Superior temporal gyrus (tissue), 1 donor: ENCODE measurements at regions not wholly inside any gene's neighbourhood (a gene's known extent, or its start where the extent isn't known, plus 50 kb on each side); places are given as distances from the start of the nearest gene placed in this dataset.
"Not testable (repeated sequence)": the region's sequence is repeated elsewhere in the genome, so short reads cannot be mapped to it uniquely, and the experiment has no call there.

Experiments
- DNase-seq: peaks from one replicate; pipeline ENCODE4 v3.0.0-alpha.2; 2016; ENCODE audit errors: extremely low spot score

DNA sequence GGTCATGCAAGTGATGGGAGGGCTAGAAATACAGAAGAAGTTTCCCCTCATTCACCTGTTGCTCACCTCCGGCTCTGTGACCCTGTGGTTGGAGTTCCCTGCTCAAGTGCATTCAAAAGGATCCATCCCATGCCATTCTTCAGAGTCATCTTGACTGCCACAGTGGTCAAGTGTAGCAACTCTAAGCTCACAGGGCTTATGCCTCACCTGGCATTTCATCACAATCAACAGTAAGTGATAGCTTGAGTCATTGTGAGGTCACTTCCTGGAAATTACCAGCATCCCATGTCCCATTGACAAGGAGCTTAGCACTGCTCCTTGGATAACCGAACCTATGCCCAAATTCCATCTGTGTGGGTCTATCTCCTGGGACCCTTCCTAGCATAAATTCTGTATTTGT is 55.6 kb downstream of the OR4C45 start:
- DNase-seq = no peak

DNA sequence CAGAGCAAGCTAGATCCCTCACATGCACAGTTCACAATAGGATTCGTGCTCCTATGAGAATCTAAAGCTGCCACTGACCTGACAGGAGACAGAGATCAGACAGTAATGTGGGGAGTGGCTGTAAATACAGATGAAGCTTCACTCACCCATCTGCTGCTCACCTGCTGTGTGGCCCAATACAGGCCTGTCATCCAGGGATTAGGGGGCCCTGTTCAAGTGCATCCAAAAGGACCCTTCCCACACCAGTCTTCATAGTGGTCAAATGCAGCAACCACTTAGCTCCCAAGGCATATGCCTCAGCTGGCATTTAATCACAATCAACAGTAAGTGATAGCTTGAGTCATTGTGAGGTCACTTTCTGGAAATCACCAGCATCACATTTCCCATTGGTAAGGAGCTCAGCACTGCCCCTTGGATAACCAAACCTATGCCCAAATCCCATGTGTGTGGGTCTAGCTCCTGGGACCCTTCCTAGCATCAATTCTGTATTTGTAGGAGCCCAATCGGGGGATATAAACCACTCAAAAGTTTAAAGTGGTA is 65.6 kb downstream of the OR4C45 start:
- no peak for DNase-seq

GRCh38 chr11:50102916-50103315 is 70.2 kb downstream of the OR4C45 start:
- DNase-seq = no peak

DNA sequence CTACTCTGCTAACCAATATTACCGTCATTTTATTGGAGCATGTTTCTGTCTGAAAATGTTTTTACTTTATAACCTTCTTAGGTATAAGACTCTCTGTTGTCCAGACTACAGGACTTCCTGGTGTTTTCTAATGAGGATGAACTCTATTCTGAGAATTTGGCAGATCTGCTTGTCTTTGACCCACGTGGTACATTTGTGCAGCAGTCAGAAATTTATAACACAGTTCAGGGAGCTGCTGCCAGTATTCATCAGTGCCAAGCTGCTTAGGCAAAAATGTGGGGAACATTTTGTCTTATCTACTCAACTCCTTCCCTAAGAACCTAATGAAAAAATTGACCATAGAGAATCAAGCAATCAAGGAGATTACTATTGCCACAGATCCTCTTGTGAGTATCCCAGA is 108.0 kb downstream of the OR4C45 start:
- not testable (repeated sequence) for DNase-seq

GRCh38 chr11:50146308-50146707 is 113.6 kb downstream of the OR4C45 start:
- DNase-seq = not testable (repeated sequence)

DNA sequence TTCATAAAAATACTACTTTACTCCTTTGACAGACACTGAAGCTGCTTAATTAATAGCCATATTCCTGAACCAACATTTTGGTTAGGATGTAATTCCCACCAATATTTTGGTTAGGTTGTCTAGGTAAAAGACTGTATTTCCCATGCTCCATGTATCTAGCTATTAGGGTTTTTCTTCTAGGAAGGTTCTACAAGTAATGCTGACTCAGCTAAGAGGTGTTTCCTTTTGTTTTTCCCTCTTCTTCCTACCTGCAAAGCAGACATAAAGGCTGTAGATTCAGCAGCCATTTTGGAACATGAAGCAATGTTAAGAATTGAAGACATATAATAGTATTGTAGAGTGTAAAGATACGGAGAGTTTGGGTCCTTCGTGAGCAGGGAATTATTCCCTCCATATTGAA is 115.3 kb downstream of the OR4C45 start:
- not testable (repeated sequence) for DNase-seq

- DNase-seq = no peak
Observed at GRCh38 chr11:50155508-50155907, 122.8 kb downstream of the OR4C45 start.

DNA sequence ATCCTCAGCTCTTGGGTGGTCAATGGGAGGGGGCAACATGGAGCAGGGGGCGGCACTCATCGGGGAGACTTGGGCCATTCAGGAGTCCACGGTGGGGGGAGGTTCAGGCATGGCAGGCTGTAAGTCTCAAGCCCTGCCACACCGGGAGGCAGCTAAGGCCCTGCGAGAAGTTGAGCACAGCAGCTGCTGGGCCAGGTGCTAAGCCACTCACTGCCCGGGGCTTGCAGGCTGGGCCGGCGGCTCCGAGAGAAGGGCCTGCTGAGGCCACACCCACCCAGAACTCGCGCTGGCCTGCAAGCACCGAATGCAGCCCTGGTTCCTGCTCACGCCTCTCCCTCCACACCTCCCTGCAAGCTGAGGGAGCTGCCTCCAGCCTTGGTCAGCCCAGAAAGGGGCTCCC is 131.4 kb downstream of the OR4C45 start:
- no peak for DNase-seq

DNA sequence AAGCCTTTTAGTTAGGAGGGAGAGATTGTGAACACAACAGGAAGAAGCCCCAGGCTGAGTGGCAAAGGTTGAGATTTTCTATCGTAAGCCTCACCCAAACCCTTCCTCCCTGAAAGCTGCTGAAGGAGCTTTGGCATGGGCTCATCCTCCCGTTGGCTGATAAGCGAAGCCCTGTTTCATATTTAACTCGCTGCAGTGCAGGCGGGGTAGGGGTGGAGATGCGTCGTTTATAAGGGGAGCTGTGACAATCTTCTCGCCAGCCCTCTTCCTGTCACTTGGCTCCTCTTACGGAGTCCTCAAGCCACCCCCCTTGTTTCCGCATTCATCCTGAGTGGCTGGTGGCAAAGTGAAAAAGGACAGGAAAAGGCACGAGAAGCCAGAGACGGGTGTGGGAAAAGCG is 137.0 kb downstream of the OR4C45 start:
- no peak for DNase-seq

- DNase-seq = no peak
Observed at GRCh38 chr11:50170115-50170514, 137.4 kb downstream of the OR4C45 start.

GRCh38 chr11:50174189-50174588 is 141.5 kb downstream of the OR4C45 start:
- DNase-seq = peak; percentile 75

DNA sequence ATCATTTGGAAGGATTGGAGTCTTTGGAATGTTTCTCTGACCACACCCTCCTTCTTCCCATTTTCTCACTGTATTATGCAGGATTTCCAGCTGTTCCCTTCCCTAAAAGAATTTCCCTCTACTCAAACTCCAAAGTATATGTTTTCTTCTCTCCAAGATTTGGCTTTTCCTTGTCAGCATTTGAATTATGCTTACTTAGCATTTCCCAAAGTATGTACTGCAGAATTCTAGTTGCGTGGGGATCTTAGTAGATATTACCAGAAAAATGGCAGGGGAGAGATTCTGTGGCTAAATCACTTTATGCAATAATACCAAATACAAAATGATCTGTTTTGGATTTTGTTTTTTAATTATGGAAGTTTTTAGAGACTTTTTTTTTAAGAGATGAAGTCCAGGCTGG is 142.3 kb downstream of the OR4C45 start:
- DNase-seq = no peak

- no peak for DNase-seq
Observed at GRCh38 chr11:50178737-50179136, 146.1 kb downstream of the OR4C45 start.

- DNase-seq = no peak
Observed at GRCh38 chr11:50181334-50181733, 148.7 kb downstream of the OR4C45 start.

- peak; percentile 73 for DNase-seq
Observed at GRCh38 chr11:50182486-50182885, 149.8 kb downstream of the OR4C45 start.

GRCh38 chr11:50183170-50183569 is 150.5 kb downstream of the OR4C45 start:
- not testable (repeated sequence) for DNase-seq

DNA sequence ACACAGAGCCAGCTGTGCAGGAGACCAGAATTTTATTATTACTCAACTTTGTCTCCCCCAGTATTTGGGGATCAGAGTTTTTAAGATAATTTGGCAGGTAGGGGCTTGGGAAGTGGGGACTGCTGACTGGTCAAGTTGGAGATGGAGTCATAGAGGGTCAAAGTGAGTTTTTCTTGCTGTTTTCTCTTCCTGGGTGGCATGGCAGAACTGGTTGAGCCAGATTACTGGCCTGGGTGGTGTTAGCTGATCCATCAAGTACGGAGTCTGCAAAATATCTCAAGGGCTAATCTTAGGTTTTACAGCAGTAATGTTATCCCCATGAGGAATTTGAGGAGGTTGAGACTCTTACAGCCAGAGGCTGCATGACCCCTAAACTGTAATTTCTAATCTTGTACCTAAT is 153.5 kb downstream of the OR4C45 start:
- DNase-seq = no peak

DNA sequence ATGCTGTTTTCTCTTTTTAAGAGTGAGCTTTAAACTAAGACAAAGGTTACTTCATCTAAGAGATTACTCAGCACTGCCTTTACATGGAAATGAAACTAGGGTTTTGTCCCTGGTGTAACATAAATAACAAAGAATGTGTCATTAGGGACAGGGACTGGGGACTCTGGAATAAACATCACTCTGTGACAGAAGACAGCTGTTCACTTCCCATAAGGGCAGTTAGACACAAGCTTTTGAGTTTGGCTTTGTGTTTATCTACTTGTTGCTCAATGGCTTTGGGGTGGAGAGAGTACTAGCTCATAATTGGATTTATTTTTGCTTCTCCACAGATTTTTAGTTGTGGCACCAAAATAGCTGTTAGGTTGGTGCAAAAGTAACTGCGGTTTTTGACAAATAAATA is 154.5 kb downstream of the OR4C45 start:
- no peak for DNase-seq

DNA sequence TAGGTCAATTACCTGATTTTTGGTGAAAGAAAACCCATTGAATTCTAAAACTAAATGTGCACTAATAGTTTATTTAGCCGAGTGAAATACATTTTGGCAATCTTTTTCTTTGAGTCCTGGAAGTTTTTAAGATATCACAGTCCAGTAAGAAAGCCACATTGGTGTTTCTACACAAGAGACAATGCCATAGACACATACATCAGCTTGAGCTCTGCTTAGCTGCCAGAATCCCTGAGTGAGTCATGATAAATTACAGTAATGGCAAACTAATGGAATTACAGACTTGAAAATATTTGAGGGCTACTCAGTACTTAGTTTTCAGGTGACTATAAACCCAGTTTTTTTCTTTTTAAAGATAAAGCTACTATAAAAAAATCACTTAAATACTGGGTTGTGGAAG is 155.4 kb downstream of the OR4C45 start:
- no peak for DNase-seq

- no peak for DNase-seq
Observed at GRCh38 chr11:50192743-50193142, 160.1 kb downstream of the OR4C45 start.

- DNase-seq = no peak
Observed at GRCh38 chr11:50214376-50214775, 181.7 kb downstream of the OR4C45 start.

- DNase-seq = no peak
Observed at GRCh38 chr11:50220651-50221050, 188.0 kb downstream of the OR4C45 start.

DNA sequence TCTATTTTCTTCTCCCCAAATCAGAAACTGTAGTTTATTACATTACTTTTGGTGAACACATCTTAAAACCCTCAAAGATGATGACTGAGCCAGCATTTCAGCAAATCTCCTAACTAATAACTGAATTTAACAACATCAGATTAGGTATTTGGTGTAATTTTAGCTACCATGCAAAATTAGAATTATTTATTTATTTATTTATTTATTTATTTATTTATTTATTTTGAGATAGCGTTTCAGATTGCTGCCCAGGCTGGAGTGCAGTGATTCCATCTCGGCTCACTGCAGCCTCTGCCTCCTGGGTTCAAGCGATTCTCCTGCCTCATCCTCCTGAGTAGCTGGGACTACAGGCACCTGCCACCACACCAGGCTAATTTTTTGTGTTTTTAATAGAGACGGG is 205.7 kb downstream of the OR4C45 start:
- DNase-seq = not testable (repeated sequence)

- no peak for DNase-seq
Observed at GRCh38 chr11:50246183-50246582, 213.5 kb downstream of the OR4C45 start.

GRCh38 chr11:50246699-50247098 is 214.0 kb downstream of the OR4C45 start:
- no peak for DNase-seq
